K562 (cell line): ENCODE measurements at regions not wholly inside any gene's neighbourhood (a gene's known extent, or its start where the extent isn't known, plus 50 kb on each side); places are given as distances from the start of the nearest gene placed in this dataset.

Experiments
- E2F3 ChIP-seq: fragments of 250-450 bp; sonication (Bioruptor Pico); IDR thresholded peaks from 2 replicates; pipeline ENCODE4 v1.4.0; 2020; ENCODE audit warnings: mild to moderate bottlenecking
- ELF2 ChIP-seq: fragments of 250-450 bp; sonication (Bioruptor Pico); IDR thresholded peaks from 2 replicates; pipeline ENCODE4 v1.5.0; 2021; ENCODE audit warnings: mild to moderate bottlenecking
- EWSR1 ChIP-seq: fragments of 450-650 bp; IDR thresholded peaks from 2 replicates; pipeline ENCODE4 v1.6.1; 2018; ENCODE audit warnings: borderline replicate concordance, mild to moderate bottlenecking, low read depth, moderate library complexity; ENCODE audit not compliant: partially characterized antibody
- MAZ ChIP-seq, 2 experiments: fragments of 450-650 bp in 1 of 2; sonication (generic) in 1 of 2; formaldehyde crosslinking; IDR thresholded peaks in 1 of 2; conservative IDR thresholded peaks in 1 of 2; 2 replicates each; pipeline versions ENCODE4 v1.4.0 to v1.5.0; 2020; ENCODE audit warnings: mild to moderate bottlenecking in 1 of 2, missing genetic modification reagents in 1 of 2
- MYNN ChIP-seq, 2 experiments: sonication (generic); formaldehyde crosslinking in 1 of 2; IDR thresholded peaks; 2 replicates each; pipeline versions ENCODE4 v1.5.0 to v1.6.1; 2016 to 2020; ENCODE audit warnings: antibody characterized with exemption in 1 of 2, missing genetic modification reagents in 1 of 2
- NFE2 ChIP-seq: IDR thresholded peaks from 2 replicates; pipeline ENCODE4 v1.6.1; 2014; ENCODE audit warnings: antibody characterized with exemption, low read depth
- NR0B1 ChIP-seq: fragments of 450-650 bp; IDR thresholded peaks from one replicate; pipeline ENCODE4 v1.6.1; 2018; ENCODE audit warnings: mild to moderate bottlenecking, moderate library complexity; ENCODE audit not compliant: partially characterized antibody
- NRF1 ChIP-seq, 2 experiments: fragments of 450-650 bp; IDR thresholded peaks in 1 of 2; conservative IDR thresholded peaks in 1 of 2; 2 replicates each; pipeline ENCODE4 v1.6.1; 2014; ENCODE audit warnings: mild to moderate bottlenecking in 2 of 2
- SOX6 ChIP-seq: fragments of 450-650 bp; IDR thresholded peaks from 2 replicates; pipeline ENCODE4 v1.6.1; 2014; ENCODE audit warnings: mild to moderate bottlenecking
- TRIM24 ChIP-seq, 2 experiments: fragments of 450-650 bp; IDR thresholded peaks; 2 replicates each; pipeline ENCODE4 v1.6.1; 2016
- XRCC5 ChIP-seq: fragments of 200-400 bp; formaldehyde crosslinking; IDR thresholded peaks from 2 replicates; pipeline ENCODE4 v1.6.1; 2017; ENCODE audit warnings: low read depth, mild to moderate bottlenecking, low read length
- ZBTB33 ChIP-seq: sonication (generic); formaldehyde crosslinking; IDR thresholded peaks from 2 replicates; pipeline ENCODE4 v1.8.1; 2023; ENCODE audit warnings: mild to moderate bottlenecking, missing genetic modification reagents
- ZNF146 ChIP-seq: IDR thresholded peaks from one replicate; pipeline ENCODE4 v1.6.1; 2018; ENCODE audit warnings: missing compliant biosample characterization; ENCODE audit not compliant: unreplicated experiment
- ZNF239 ChIP-seq: fragments of 250-450 bp; sonication (Bioruptor Pico); IDR thresholded peaks from 2 replicates; pipeline ENCODE4 v1.4.0; 2020; ENCODE audit warnings: mild to moderate bottlenecking
- ZNF280B ChIP-seq: fragments of 250-450 bp; sonication (Bioruptor Pico); IDR thresholded peaks from 2 replicates; pipeline ENCODE4 v1.5.1; 2021; ENCODE audit warnings: mild to moderate bottlenecking
- ZNF311 ChIP-seq: fragments of 250-450 bp; sonication (Bioruptor Pico); IDR thresholded peaks from 2 replicates; pipeline ENCODE4 v1.4.0; 2020; ENCODE audit warnings: mild to moderate bottlenecking, moderate library complexity
- TF ChIP-seq, protein P1 (sequence below): sonication (generic); formaldehyde crosslinking; IDR thresholded peaks from 2 replicates; pipeline ENCODE4 v1.8.0; 2022; ENCODE audit warnings: missing genetic modification reagents, mild to moderate bottlenecking, moderate library complexity, borderline replicate concordance

- TF ChIP-seq, protein P1, sequence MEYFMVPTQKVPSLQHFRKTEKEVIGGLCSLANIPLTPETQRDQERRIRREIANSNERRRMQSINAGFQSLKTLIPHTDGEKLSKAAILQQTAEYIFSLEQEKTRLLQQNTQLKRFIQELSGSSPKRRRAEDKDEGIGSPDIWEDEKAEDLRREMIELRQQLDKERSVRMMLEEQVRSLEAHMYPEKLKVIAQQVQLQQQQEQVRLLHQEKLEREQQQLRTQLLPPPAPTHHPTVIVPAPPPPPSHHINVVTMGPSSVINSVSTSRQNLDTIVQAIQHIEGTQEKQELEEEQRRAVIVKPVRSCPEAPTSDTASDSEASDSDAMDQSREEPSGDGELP = peak; percentile 60; the same call in 1 of the 2 replicates
- no peak for TF ChIP-seq ELF2 (CRISPR knock-in tag)
- TF ChIP-seq ZNF311 = 0 out of 2 replicates have a peak, but pooled peaks have one; percentile 26
- TF ChIP-seq MAZ (CRISPR knock-in tag; conservative IDR thresholded peaks at IDR 0.05 in 1 of 2, IDR thresholded peaks at IDR 0.05 in 1 of 2) = peak in 1 of 2 experiments; percentile 71; a peak in 3 of 4 replicates
- TF ChIP-seq ZNF146 (CRISPR knock-in tag) = no peak
- TF ChIP-seq NFE2 = peak; percentile 97
- TF ChIP-seq ZNF239 (CRISPR knock-in tag) = peak; percentile 32; the same call in 1 of the 2 replicates
- no peak for TF ChIP-seq ZBTB33 (CRISPR knock-in tag)
- peak; percentile 63; the same call in 1 of the 2 replicates for TF ChIP-seq SOX6
- peak; percentile 93 for TF ChIP-seq MYNN (IDR thresholded peaks at IDR 0.05)
- TF ChIP-seq MYNN (CRISPR knock-in tag; IDR thresholded peaks at IDR 0.05) = no peak
- 0 out of 2 replicates have a peak, but pooled peaks have one; percentile 57 for TF ChIP-seq E2F3
- no peak for TF ChIP-seq XRCC5
- no peak for TF ChIP-seq NR0B1
- TF ChIP-seq NRF1 (conservative IDR thresholded peaks at IDR 0.05 in 1 of 2, IDR thresholded peaks at IDR 0.05 in 1 of 2) = peak in 1 of 2 experiments; percentile 50; a peak in 2 of 4 replicates
- peak; percentile 55 to 72; a peak in 3 of 4 replicates for TF ChIP-seq TRIM24 (IDR thresholded peaks at IDR 0.05)
- TF ChIP-seq ZNF280B = no peak
- no peak for TF ChIP-seq EWSR1
Measured at GRCh38 chr16:80027007-80027965, 426.7 kb upstream of the MAF start (continued).
